GM12878 (cell line): ENCODE measurements at regions not wholly inside any gene's neighbourhood (a gene's known extent, or its start where the extent isn't known, plus 50 kb on each side); places are given as distances from the start of the nearest gene placed in this dataset.

Source experiments
- ATAC-seq: fragments of 200-7000 bp; cut with Tn5 transposase; 3 replicates; pipeline ENCODE4 v1.9.1; 2020; ENCODE audit warnings: mild to moderate bottlenecking, moderate library complexity
- BruUV-seq: library from RNA; stranded (reverse); fragments of 400-500 nt; replicated peaks from 2 replicates; lab custom pipeline; 2021; lab: Mats Ljungman, UMichigan
- CTCF ChIA-PET: fragments of 300-600 bp; sonication (Branson Sonifier 250); formaldehyde crosslinking; extraction: SDS; loops from one replicate; lab custom pipeline; 2021; ENCODE audit warnings: inconsistent platforms; lab: Yijun Ruan, JAX
- POLR2A ChIA-PET: fragments of 350-600 bp; formaldehyde crosslinking; extraction: SDS; loops from one replicate; lab custom pipeline; 2021; ENCODE audit warnings: inconsistent platforms; lab: Charles Lee
- RAD21 ChIA-PET: fragments of 300-600 bp; sonication (Branson Sonifier 250); formaldehyde crosslinking; loops from one replicate; lab custom pipeline; 2023; ENCODE audit warnings: antibody characterized with exemption; ENCODE audit not compliant: unreplicated experiment; lab: Charles Lee
- SMC1A ChIA-PET: fragments of 300-600 bp; sonication (Branson Sonifier 250); formaldehyde crosslinking; loops from one replicate; lab custom pipeline; 2023; ENCODE audit not compliant: unreplicated experiment, uncharacterized antibody; lab: Charles Lee
- DNase-seq: peaks from one replicate; pipeline ENCODE4 v3.0.0-alpha.2; 2011; ENCODE audit warnings: low read depth, low spot score
- FAIRE-seq: peaks from 3 replicates; lab custom pipeline; 2011; peaks lifted over from hg19 to GRCh38; lab: Jason Lieb, UNC
- H2AFZ ChIP-seq: 2 replicates; pipeline ENCODE4 v1.6.0; 2011; ENCODE audit warnings: low read depth, low read length, control low read depth; ENCODE audit not compliant: control insufficient read depth
- H3K27ac ChIP-seq: 2 replicates; pipeline ENCODE4 v1.5.1; 2011; ENCODE audit warnings: control low read depth; ENCODE audit not compliant: control insufficient read depth, insufficient read depth
- H3K27me3 ChIP-seq, 2 experiments: replicated peaks in 1 of 2; 2 replicates each; pipeline versions ENCODE4 v1.6.0 to v1.6.1; 2011; ENCODE audit warnings: low read length in 1 of 2; ENCODE audit not compliant: control insufficient read depth in 2 of 2, insufficient read depth in 2 of 2
- H3K36me3 ChIP-seq, 2 experiments: 2 replicates each; pipeline ENCODE4 v1.5.1; 2011; ENCODE audit warnings: low read length in 1 of 2; ENCODE audit not compliant: control insufficient read depth in 2 of 2, insufficient read depth in 2 of 2
- H3K4me1 ChIP-seq: 2 replicates; pipeline ENCODE4 v1.6.1; 2011; ENCODE audit warnings: mild to moderate bottlenecking, low read length, moderate library complexity, mixed read lengths; ENCODE audit not compliant: control insufficient read depth, insufficient read depth
- H3K4me2 ChIP-seq: 2 replicates; pipeline ENCODE4 v1.6.0; 2011; ENCODE audit warnings: control low read depth; ENCODE audit not compliant: control insufficient read depth, insufficient read depth
- H3K4me3 ChIP-seq: fragments of 200-600 bp; sonication (generic); 2 replicates; pipeline ENCODE4 v1.5.1; 2016
- H3K79me2 ChIP-seq: 2 replicates; pipeline ENCODE4 v1.6.0; 2011; ENCODE audit warnings: low read length; ENCODE audit not compliant: control insufficient read depth, insufficient read depth
- H3K9ac ChIP-seq: 2 replicates; pipeline ENCODE4 v1.8.0; 2011; ENCODE audit warnings: low read length, control low read depth, mixed read lengths; ENCODE audit not compliant: control insufficient read depth, insufficient read depth
- H3K9me3 ChIP-seq: replicated peaks from 3 replicates; pipeline ENCODE4 v1.5.1; 2011; ENCODE audit warnings: mild to moderate bottlenecking, low read length; ENCODE audit not compliant: control insufficient read depth, insufficient read depth
- H4K20me1 ChIP-seq: 2 replicates; pipeline ENCODE4 v1.6.0; 2011; ENCODE audit not compliant: control insufficient read depth, insufficient read depth
- BHLHE40 ChIP-seq, 2 experiments: fragments of 450-650 bp in 1 of 2; IDR thresholded peaks; 2 replicates each; pipeline ENCODE4 v1.6.1; 2011 to 2017; ENCODE audit warnings: low read depth in 2 of 2, borderline replicate concordance in 1 of 2, improper control_type of control experiment in 1 of 2, low read length in 1 of 2, mild to moderate bottlenecking in 1 of 2
- NFIC ChIP-seq: IDR thresholded peaks from 2 replicates; pipeline ENCODE4 v1.6.1; 2012; ENCODE audit warnings: low read depth, mild to moderate bottlenecking, inconsistent platforms, low read length, moderate library complexity
- NR2C2 ChIP-seq: IDR thresholded peaks from 2 replicates; pipeline ENCODE4 v1.6.1; 2011; ENCODE audit warnings: borderline replicate concordance, low read depth; ENCODE audit not compliant: control insufficient read depth, insufficient read length
- RFX5 ChIP-seq: IDR thresholded peaks from 2 replicates; pipeline ENCODE4 v1.6.1; 2011; ENCODE audit warnings: low read depth, low read length, improper control_type of control experiment
- WGBS: methylation state at CpG from one replicate; pipeline ENCODE4 v1.1.6; 2016; ENCODE audit warnings: low lambda C conversion rate; ENCODE audit not compliant: insufficient replicate concordance, insufficient coverage; ENCODE audit errors: missing lambda C conversion rate; 5-methylcytosine and 5-hydroxymethylcytosine counted together
- in situ Hi-C: fragments of 300-500 bp; cut with MboI; formaldehyde crosslinking; loops from 9 replicates; pipeline ENCODE4 v1.14.3; 2018; ENCODE audit warnings: mixed read lengths
- intact Hi-C: fragments of 100-400 bp; cut with micrococcal nuclease; formaldehyde crosslinking; loops from one replicate; pipeline ENCODE4 v1.14.2; 2022; ENCODE audit not compliant: unreplicated experiment
- TF ChIP-seq, protein P1 (sequence below): fragments of 450-650 bp; IDR thresholded peaks from 2 replicates; pipeline ENCODE4 v1.6.1; 2016; ENCODE audit warnings: mild to moderate bottlenecking

DNA sequence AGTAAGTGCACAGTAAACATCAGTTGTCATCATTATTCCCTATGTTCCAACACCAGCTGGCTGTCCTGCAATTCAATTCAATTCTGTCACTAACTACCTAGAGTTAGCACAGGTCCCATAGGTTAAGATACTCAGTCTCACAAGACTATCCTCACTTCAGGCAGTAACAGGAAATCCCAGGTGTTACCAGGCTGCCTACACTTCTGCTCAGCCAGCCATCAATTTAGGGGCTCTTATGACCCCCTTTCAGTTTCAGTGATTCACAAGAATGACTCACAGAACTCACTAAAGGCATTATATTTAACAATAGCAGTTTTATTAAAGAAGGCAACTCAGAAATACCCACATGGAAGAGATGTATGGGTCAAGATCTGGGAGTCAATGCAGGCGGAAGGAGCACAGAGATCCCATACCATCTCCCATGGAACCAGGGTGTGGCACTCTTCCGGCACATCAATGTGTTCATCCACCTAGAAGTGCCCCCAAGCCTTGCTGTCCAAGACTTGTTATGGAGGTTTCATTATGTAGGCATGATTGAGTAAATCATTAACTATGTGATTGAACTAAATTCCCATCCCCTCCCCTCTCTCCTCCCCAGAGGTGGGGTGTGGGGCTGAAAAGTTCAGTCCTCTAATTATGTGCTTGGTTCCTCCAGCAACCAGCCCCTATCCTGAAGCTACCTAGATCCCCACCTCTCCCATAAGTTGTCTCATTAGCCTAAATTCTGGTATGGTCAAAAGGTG, 120.8 kb upstream of the WSCD2 start:
- WGBS, result 46% methylated on average over 2 of the region's 2 CpGs
- Histone ChIP-seq H3K4me1 (no peaks in the 10 kb centered on the region), H3K36me3 (no peaks in the 10 kb centered on the region), H3K4me3 (no peak overlapping the region), H3K27ac (no peak overlapping the region)
- RAD21 ChIA-PET, result no interaction called here
- SMC1A ChIA-PET, result no interaction called here
- TF ChIP-seq BHLHE40 (IDR thresholded peaks at IDR 0.05; ENCODE audit: borderline replicate concordance in 1 of 2, low read depth in 2 of 2, low read length in 1 of 2) (no peak), NFIC (no peak), NR2C2 (no peak), RFX5 (no peak)
- TF ChIP-seq, protein P1, sequence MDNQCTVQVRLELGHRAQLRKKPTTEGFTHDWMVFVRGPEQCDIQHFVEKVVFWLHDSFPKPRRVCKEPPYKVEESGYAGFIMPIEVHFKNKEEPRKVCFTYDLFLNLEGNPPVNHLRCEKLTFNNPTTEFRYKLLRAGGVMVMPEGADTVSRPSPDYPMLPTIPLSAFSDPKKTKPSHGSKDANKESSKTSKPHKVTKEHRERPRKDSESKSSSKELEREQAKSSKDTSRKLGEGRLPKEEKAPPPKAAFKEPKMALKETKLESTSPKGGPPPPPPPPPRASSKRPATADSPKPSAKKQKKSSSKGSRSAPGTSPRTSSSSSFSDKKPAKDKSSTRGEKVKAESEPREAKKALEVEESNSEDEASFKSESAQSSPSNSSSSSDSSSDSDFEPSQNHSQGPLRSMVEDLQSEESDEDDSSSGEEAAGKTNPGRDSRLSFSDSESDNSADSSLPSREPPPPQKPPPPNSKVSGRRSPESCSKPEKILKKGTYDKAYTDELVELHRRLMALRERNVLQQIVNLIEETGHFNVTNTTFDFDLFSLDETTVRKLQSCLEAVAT, result no peak
- TF ChIP-seq, all 136 proteins: peak for 0
- POLR2A ChIA-PET, result no interaction called here
- intact Hi-C loops (no loop called here), in situ Hi-C loops (no loop called here)
- peak; percentile 39 for ATAC-seq
- no TSS peak for BruUV-seq
- no peaks in the 10 kb centered on the region for H3K79me2 ChIP-seq
- H3K9ac ChIP-seq, result no peak overlapping the region
- no peaks in the 10 kb centered on the region for H3K9me3 ChIP-seq
- no peak overlapping the region for H2AFZ ChIP-seq
- DNase-seq, result no peak
- CTCF ChIA-PET, result no interaction called here
- H3K4me2 ChIP-seq, result no peak overlapping the region
- peak; percentile 13 for FAIRE-seq
- H4K20me1 ChIP-seq, result no peaks in the 10 kb centered on the region
- no peaks in the 10 kb centered on the region for H3K27me3 ChIP-seq
